GM23338 (cell line): ENCODE measurements at regions not wholly inside any gene's neighbourhood (a gene's known extent, or its start where the extent isn't known, plus 50 kb on each side); places are given as distances from the start of the nearest gene placed in this dataset.

ENCODE experiments used
- ATAC-seq: fragments of 200-7000 bp; cut with Tn5 transposase; 3 replicates; pipeline ENCODE4 v1.9.1; 2020
- DNase-seq: peaks from one replicate; pipeline ENCODE4 v3.0.0-alpha.2; 2015; ENCODE audit warnings: low spot score
- H2AFZ ChIP-seq: fragments of 200-600 bp; sonication (generic); 2 replicates; pipeline ENCODE4 v1.8.0; 2016; ENCODE audit warnings: antibody characterized with exemption, mild to moderate bottlenecking, moderate library complexity
- H3F3A ChIP-seq: fragments of 200-600 bp; sonication (generic); replicated peaks from 2 replicates; pipeline ENCODE4 v1.8.0; 2017; ENCODE audit warnings: antibody characterized with exemption, mixed run types, low read depth
- H3K27ac ChIP-seq: fragments of 200-600 bp; sonication (generic); 2 replicates; pipeline ENCODE4 v1.6.1; 2016; ENCODE audit warnings: low read depth
- H3K27me3 ChIP-seq: fragments of 200-600 bp; sonication (generic); 2 replicates; pipeline ENCODE4 v1.8.0; 2016; ENCODE audit warnings: mild to moderate bottlenecking, mixed run types, moderate library complexity; ENCODE audit not compliant: insufficient read depth
- H3K36me3 ChIP-seq: fragments of 200-600 bp; sonication (generic); 2 replicates; pipeline ENCODE4 v1.8.0; 2016; ENCODE audit warnings: mild to moderate bottlenecking; ENCODE audit not compliant: insufficient read depth
- H3K4me1 ChIP-seq: fragments of 200-600 bp; sonication (generic); 2 replicates; pipeline ENCODE4 v1.8.0; 2016; ENCODE audit warnings: mild to moderate bottlenecking, moderate library complexity; ENCODE audit not compliant: insufficient read depth
- H3K4me2 ChIP-seq: fragments of 200-600 bp; sonication (generic); 2 replicates; pipeline ENCODE4 v1.7.1; 2017; ENCODE audit warnings: mixed run types
- H3K4me3 ChIP-seq: fragments of 200-600 bp; sonication (generic); 2 replicates; pipeline ENCODE4 v1.6.1; 2016; ENCODE audit warnings: mixed run types
- H3K79me2 ChIP-seq: fragments of 200-600 bp; sonication (generic); replicated peaks from 2 replicates; pipeline ENCODE4 v1.8.0; 2017; ENCODE audit warnings: mild to moderate bottlenecking; ENCODE audit not compliant: insufficient read depth
- H3K9me2 ChIP-seq: fragments of 200-600 bp; sonication (generic); 2 replicates; pipeline ENCODE4 v1.8.0; 2017; ENCODE audit not compliant: insufficient read depth
- H4K20me1 ChIP-seq: fragments of 200-600 bp; sonication (generic); replicated peaks from 2 replicates; pipeline ENCODE4 v1.8.0; 2017; ENCODE audit warnings: mild to moderate bottlenecking; ENCODE audit not compliant: insufficient read depth
- H3K27ac Mint-ChIP-seq: 2 replicates; pipeline ENCODE4 v1.8.0; 2020; ENCODE audit warnings: inconsistent platforms, mild to moderate bottlenecking, moderate library complexity, mixed read lengths
- H3K27me3 Mint-ChIP-seq: 3 replicates; pipeline ENCODE4 v1.8.0; 2022; ENCODE audit warnings: low read depth, mild to moderate bottlenecking, moderate library complexity, mixed read lengths, inconsistent platforms; ENCODE audit not compliant: insufficient read depth, poor library complexity
- H3K36me3 Mint-ChIP-seq: 3 replicates; pipeline ENCODE4 v1.8.0; 2021; ENCODE audit warnings: low read depth, mild to moderate bottlenecking, inconsistent platforms, moderate library complexity, mixed read lengths
- H3K4me1 Mint-ChIP-seq: 3 replicates; pipeline ENCODE4 v1.8.0; 2020; ENCODE audit warnings: mild to moderate bottlenecking, inconsistent platforms, mixed read lengths
- H3K4me3 Mint-ChIP-seq: 3 replicates; pipeline ENCODE4 v1.8.0; 2021; ENCODE audit warnings: moderate library complexity, mild to moderate bottlenecking, inconsistent platforms, mixed read lengths
- H3K9me3 Mint-ChIP-seq: 3 replicates; pipeline ENCODE4 v1.8.0; 2020; ENCODE audit warnings: moderate library complexity, mild to moderate bottlenecking, inconsistent platforms, mixed read lengths
- CREB1 ChIP-seq: fragments of 250-450 bp; sonication (Bioruptor Pico); IDR thresholded peaks from 2 replicates; pipeline ENCODE4 v1.5.0; 2020; ENCODE audit warnings: low read depth, mild to moderate bottlenecking, moderate library complexity
- ETS1 ChIP-seq: IDR thresholded peaks from 2 replicates; pipeline ENCODE4 v1.6.1; 2016; ENCODE audit warnings: antibody characterized with exemption
- EZH2phosphoT487 ChIP-seq: fragments of 200-600 bp; sonication (generic); IDR thresholded peaks from one replicate; pipeline ENCODE4 v1.8.1; 2018; ENCODE audit warnings: antibody characterized with exemption; ENCODE audit not compliant: unreplicated experiment
- JUNB ChIP-seq: IDR thresholded peaks from one replicate; pipeline ENCODE4 v1.6.1; 2016; ENCODE audit warnings: antibody characterized with exemption; ENCODE audit not compliant: unreplicated experiment
- POLR2AphosphoS5 ChIP-seq: IDR thresholded peaks from 2 replicates; pipeline ENCODE4 v1.6.1; 2016; ENCODE audit warnings: antibody characterized with exemption, low read depth
- REST ChIP-seq: IDR thresholded peaks from one replicate; pipeline ENCODE4 v1.6.1; 2018; ENCODE audit warnings: antibody characterized with exemption; ENCODE audit not compliant: unreplicated experiment
- STAT1 ChIP-seq: IDR thresholded peaks from one replicate; pipeline ENCODE4 v1.6.1; 2016; ENCODE audit warnings: antibody characterized with exemption; ENCODE audit not compliant: unreplicated experiment
- ZNF114 ChIP-seq: fragments of 250-450 bp; sonication (Bioruptor Pico); IDR thresholded peaks from 2 replicates; pipeline ENCODE4 v1.5.0; 2020; ENCODE audit warnings: mild to moderate bottlenecking, moderate library complexity
- ZNF462 ChIP-seq: fragments of 250-450 bp; sonication (Bioruptor Pico); IDR thresholded peaks from 2 replicates; pipeline ENCODE4 v1.5.0; 2020; ENCODE audit warnings: mild to moderate bottlenecking, moderate library complexity

GRCh38 chr6:1059596-1059995 is 252.3 kb upstream of the FOXQ1 start (continued):
- TF ChIP-seq CREB1 (CRISPR knock-in tag) (no peak), ETS1 (no peak), ZNF462 (CRISPR knock-in tag) (no peak)

- no peaks in the 10 kb centered on the region for H3F3A ChIP-seq
- no peaks in the 10 kb centered on the region for H3K9me3 Mint-ChIP-seq
- no peak overlapping the region for H2AFZ ChIP-seq
- H4K20me1 ChIP-seq: no peaks in the 10 kb centered on the region
- H3K27me3 Mint-ChIP-seq: peaks cover 6% of the 10 kb centered on the region
- no peak overlapping the region for H3K27ac ChIP-seq
- no peak overlapping the region for H3K4me3 ChIP-seq
- peaks cover 9% of the 10 kb centered on the region; the same call in 1 of the 2 replicates for H3K9me2 ChIP-seq
- no peaks in the 10 kb centered on the region for H3K27me3 ChIP-seq
- H3K36me3 Mint-ChIP-seq: no peaks in the 10 kb centered on the region
- no peaks in the 10 kb centered on the region for H3K36me3 ChIP-seq
- H3K4me1 ChIP-seq: no peaks in the 10 kb centered on the region
- ATAC-seq (no peak), DNase-seq (no peak)
- no peak overlapping the region for H3K4me2 ChIP-seq
- no peaks in the 10 kb centered on the region for H3K79me2 ChIP-seq
- H3K4me1 Mint-ChIP-seq: peaks cover 4% of the 10 kb centered on the region
- H3K4me3 Mint-ChIP-seq: no peak overlapping the region
- H3K27ac Mint-ChIP-seq: no peak overlapping the region
- no peak for TF ChIP-seq STAT1
- no peak for TF ChIP-seq JUNB
- no peak for TF ChIP-seq CREB1 (CRISPR knock-in tag)
- no peak for TF ChIP-seq ETS1
- TF ChIP-seq ZNF114 (CRISPR knock-in tag): no peak
- no peak for TF ChIP-seq REST
- no peak for TF ChIP-seq EZH2phosphoT487
- no peak for TF ChIP-seq POLR2AphosphoS5
These were observed 254.3 kb upstream of the FOXQ1 start for GRCh38 chr6:1057490-1058135.
